Retinal pigment epithelial cell (primary cell): ENCODE measurements at regions not wholly inside any gene's neighbourhood (a gene's known extent, or its start where the extent isn't known, plus 50 kb on each side); places are given as distances from the start of the nearest gene placed in this dataset.

Source experiments
- DNase-seq: peaks from one replicate; pipeline ENCODE4 v3.0.0-alpha.2; 2010; ENCODE audit warnings: low read depth
- H3K4me3 ChIP-seq: 2 replicates; pipeline ENCODE4 v1.5.1; 2011; ENCODE audit warnings: mild to moderate bottlenecking, low read length, control low read depth, moderate library complexity
- CTCF ChIP-seq: conservative IDR thresholded peaks from 2 replicates; pipeline ENCODE4 v1.5.1; 2011; ENCODE audit warnings: low read depth, low read length, control low read depth, inconsistent platforms

GRCh38 chr2:106041150-106041549 lies 153.0 kb downstream of the UXS1 start:
- H3K4me3 ChIP-seq = no peak overlapping the region
- DNase-seq = no peak
- TF ChIP-seq CTCF = no peak

- no peak for DNase-seq
- no peak for TF ChIP-seq CTCF
- no peak overlapping the region for H3K4me3 ChIP-seq
Observed at GRCh38 chr2:106039634-106040315, 154.3 kb downstream of the UXS1 start.

GRCh38 chr2:106038601-106039375 lies 155.3 kb downstream of the UXS1 start:
- TF ChIP-seq CTCF = no peak
- H3K4me3 ChIP-seq = no peak overlapping the region
- DNase-seq = no peak

GRCh38 chr2:106037932-106038331 lies 156.2 kb downstream of the UXS1 start:
- no peak for TF ChIP-seq CTCF
- DNase-seq = no peak
- H3K4me3 ChIP-seq = no peak overlapping the region

GRCh38 chr2:106037262-106037661 lies 156.8 kb downstream of the UXS1 start:
- H3K4me3 ChIP-seq = no peak overlapping the region
- DNase-seq = no peak
- peak; percentile 2 for TF ChIP-seq CTCF

- TF ChIP-seq CTCF = no peak
- no peak overlapping the region for H3K4me3 ChIP-seq
- DNase-seq = no peak
Observed at GRCh38 chr2:106034325-106034724, 159.8 kb downstream of the UXS1 start.

- no peak for DNase-seq
- no peak overlapping the region for H3K4me3 ChIP-seq
- TF ChIP-seq CTCF = no peak
Observed at GRCh38 chr2:106032676-106033075, 161.4 kb downstream of the UXS1 start.
